ENCODE measurements at regions not wholly inside any gene's neighbourhood (a gene's known extent, or its start where the extent isn't known, plus 50 kb on each side); places are given as distances from the start of the nearest gene placed in this dataset.

DNA sequence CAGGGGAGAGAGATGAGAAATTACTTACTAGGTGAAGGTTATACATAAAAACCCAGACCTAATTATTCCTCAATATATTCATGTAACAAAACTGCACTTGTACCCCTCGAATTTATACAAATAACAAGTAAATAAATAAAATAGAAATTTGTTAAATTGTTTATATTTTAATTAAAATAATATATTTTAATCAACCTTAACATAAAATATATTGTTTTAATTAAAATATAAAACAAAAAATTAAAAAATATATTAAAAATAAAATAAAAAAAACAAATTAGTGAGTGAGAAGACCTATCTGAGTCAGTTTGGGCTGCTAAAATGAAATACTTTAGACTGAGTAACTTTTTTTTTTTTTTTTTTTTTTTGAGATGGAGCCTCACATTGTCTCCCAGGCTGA is 87.4 kb upstream of the PCDH7 start:
- TF ChIP-seq, protein P1, sequence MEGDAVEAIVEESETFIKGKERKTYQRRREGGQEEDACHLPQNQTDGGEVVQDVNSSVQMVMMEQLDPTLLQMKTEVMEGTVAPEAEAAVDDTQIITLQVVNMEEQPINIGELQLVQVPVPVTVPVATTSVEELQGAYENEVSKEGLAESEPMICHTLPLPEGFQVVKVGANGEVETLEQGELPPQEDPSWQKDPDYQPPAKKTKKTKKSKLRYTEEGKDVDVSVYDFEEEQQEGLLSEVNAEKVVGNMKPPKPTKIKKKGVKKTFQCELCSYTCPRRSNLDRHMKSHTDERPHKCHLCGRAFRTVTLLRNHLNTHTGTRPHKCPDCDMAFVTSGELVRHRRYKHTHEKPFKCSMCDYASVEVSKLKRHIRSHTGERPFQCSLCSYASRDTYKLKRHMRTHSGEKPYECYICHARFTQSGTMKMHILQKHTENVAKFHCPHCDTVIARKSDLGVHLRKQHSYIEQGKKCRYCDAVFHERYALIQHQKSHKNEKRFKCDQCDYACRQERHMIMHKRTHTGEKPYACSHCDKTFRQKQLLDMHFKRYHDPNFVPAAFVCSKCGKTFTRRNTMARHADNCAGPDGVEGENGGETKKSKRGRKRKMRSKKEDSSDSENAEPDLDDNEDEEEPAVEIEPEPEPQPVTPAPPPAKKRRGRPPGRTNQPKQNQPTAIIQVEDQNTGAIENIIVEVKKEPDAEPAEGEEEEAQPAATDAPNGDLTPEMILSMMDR (IDR thresholded peaks at IDR 0.05) = no peak
- TF ChIP-seq EZH2 (IDR thresholded peaks at IDR 0.05; ENCODE audit: borderline replicate concordance, insufficient read depth, low read depth, low read length, poor library complexity, severe bottlenecking) = no peak

Data from B cell (primary cell).